GM18526 (cell line): ENCODE measurements at regions not wholly inside any gene's neighbourhood (a gene's known extent, or its start where the extent isn't known, plus 50 kb on each side); places are given as distances from the start of the nearest gene placed in this dataset.

Experiments used
- POLR2A ChIP-seq: IDR thresholded peaks from 3 replicates; pipeline ENCODE4 v1.6.1; 2011; ENCODE audit not compliant: insufficient read length; ENCODE audit errors: extremely low read depth

DNA sequence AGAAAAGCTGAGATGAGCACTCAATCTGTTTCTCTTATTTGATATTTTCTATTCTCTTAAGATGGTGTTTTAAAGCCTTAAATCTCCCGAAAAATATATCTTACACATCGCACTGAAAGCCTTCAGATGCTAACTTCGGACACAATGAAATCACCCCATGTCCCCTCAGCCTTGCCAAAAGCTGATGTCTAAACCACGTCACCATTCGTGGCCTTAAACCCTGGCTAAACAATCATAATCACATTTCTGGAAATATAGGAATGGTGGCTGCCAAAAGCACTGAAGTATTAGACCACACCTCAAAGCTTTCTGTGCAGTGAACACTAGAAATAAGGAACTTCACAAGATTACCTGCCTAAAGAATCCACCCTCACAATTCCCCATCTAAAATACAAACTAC, 402.7 kb downstream of the SOX9 start:
- no peak for TF ChIP-seq POLR2A

DNA sequence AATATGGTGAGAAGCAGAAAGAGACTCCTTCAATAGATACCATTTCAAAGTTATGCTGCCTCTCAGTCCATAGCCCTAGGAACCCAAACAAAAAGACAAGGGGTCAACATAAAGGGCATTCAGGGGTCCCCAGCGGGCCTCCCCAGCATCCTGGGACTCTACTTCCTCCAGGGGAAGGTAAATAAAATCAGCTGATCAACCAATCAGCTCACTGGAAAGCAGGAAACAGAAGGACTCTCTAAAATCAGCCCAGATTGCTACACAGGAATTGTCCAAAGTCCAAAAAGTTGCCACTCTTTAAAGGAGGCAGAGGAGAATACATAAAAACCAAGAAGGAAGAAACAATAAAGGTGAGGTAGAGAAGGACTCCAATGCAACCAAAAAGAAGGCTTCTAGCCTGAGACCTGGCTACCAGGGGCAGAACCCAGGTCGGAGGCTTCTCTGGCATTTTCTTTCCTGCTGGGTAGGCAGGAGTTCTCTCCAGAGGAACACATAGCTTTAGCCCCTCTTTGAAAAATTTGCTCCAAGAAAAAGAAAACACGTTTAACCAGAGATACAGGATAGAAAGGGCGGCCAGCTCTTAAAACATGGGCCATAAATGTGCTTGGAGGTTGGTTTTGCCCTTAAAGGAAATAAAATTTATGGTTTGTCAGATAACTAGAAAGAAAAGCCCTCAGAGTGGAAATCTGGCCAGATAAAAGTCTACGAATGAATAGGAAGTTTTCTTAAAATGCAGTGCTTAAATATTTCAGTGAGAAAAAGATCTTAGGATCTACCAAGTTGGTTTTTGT, 404.6 kb downstream of the SOX9 start:
- TF ChIP-seq POLR2A: no peak

DNA sequence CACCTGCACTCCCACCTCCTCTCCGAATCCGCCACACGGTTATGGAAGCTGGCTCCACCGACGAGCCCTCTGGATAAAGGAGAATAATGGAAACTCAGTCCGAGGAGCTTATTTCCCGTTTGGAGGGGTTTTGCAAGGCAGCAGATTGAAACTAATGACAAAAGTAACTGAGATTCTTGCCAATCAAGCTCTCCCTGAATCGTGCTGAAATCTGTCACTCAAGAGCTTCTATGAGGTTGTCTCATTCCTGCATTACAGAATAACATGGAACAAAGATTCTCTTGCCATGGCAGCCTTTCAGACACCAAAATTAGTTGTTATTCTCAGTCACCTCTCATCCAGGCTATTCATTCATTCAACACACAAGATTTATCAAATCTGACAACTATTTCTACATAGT, 405.9 kb downstream of the SOX9 start:
- TF ChIP-seq POLR2A: no peak

DNA sequence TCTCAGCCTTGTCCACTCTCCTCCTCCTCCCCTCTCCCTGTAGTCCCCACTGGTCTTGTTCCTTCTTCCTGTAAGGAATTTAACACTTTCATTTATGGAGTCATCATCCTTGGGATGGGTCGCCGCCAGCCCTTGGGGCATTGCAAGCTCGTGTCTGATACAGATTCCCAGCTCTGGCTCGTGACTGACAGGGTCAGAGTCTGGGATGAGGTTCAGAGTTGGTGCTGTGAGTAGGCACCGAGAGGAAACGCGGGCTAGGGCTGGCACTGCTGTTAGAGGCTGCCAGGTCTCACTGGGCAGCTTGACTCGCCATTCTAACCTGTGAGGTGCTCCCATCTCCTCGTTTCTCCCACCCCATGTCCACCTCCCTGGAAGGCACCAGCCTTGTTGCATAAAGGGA, 407.0 kb downstream of the SOX9 start:
- no peak for TF ChIP-seq POLR2A

DNA sequence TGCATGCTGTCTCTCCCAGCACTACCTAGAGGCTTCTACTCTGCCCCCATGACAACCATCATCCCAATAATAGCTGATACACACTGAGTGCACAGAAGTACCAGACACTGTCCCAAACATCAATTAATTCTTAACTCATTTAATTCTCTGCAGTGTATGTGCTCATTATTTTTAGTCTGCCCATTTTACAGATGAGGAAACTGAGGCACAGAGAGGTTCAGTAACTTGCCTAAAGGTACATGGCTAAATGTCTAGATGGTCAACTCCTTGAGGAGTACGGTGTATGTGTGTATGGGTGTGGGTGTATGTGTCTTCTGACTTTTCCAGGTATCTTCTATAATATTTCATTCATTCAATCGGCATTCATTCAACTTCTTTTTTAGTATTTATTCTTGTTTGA, 407.9 kb downstream of the SOX9 start:
- no peak for TF ChIP-seq POLR2A

DNA sequence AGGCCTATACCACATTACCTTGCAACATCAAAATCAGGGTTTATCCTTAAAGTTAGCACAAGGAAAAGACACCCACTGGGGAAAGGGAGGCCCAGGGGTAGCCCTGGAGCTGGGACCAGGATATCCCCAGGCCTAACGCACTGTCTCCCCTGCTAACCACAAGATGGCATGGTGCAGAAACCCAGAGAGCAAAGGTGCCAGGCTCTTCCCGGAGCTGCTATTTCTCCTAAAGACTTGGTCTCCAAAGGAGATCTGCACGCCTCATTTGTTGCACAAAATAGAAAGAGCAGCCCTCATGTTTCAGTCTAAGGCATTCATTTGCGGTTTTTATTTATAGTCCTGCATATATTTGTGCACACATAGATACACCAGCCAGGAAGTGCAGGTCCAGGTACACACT, 408.6 kb downstream of the SOX9 start:
- TF ChIP-seq POLR2A: no peak

DNA sequence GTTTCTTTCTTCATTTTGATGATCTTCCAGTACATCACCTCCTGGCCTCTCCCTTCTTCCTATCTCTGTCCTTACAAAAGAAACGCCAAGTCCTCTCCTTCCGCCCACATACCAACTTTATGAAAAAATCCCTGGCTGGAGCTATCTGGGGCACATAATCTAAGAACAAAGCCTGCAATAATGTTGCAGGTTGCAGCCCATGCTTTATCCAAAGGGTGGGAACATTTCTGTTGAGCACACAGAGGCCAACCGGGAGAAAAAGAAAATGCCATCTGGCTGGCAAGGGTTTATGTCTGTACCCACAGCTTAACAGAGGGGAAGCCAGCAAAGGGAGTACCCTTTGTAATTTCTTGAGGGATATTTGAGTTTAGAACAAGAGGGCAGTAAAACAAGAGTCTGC, 409.6 kb downstream of the SOX9 start:
- no peak for TF ChIP-seq POLR2A

DNA sequence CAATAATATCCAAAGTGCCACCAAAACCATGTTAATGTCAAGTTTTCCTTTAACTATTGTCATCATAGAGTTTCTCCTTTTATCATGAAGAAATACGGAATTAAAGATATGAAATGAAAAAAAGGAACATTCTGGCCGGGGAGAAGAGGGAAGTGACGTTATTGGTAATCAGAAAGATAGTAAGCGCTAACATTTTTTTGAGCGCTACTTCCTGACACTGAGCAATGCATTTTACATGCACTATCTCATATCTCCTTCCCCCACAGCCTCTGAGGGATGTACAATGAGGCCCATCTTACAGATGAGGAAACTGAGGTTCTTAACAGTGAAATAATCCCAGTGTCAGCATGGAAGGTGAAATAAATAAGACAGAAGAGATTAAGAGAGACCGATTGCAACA, 410.9 kb downstream of the SOX9 start:
- no peak for TF ChIP-seq POLR2A

DNA sequence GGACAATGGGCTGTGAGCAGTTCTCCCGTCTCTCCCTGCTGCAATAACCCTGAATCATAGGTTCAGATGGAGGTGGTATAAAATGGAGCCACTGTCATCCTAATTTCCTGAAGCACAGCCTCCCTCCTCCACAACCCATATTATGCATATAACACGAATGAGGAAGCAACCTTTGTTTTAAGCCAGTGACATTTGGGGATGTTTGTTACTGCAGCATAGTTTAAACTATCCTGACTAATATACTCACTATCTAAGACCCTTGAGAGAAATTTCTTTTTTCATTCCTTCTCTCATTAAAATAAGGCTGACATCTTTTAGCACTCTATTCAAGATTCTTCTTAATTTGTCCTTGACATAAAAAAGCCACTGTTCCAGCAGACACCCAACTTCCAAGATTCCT, 413.4 kb downstream of the SOX9 start:
- TF ChIP-seq POLR2A: no peak

DNA sequence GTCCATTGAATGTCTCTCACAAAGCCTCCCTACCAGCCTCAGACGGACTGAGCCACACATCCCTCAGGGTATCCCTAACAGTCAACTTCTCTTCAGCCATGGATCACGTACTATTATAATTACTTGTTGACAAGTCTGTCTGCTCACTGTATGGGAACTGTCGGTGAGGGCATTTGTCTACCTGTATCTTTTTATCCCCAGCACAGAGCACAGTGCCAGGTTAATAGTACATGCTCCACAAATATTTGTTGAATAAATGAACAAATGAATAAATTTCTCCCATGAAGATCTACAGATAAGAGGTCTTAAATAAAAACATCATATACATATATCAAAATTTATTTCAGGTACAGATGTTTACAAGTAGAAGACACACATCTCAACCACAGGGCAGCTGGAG, 414.0 kb downstream of the SOX9 start:
- TF ChIP-seq POLR2A: no peak

DNA sequence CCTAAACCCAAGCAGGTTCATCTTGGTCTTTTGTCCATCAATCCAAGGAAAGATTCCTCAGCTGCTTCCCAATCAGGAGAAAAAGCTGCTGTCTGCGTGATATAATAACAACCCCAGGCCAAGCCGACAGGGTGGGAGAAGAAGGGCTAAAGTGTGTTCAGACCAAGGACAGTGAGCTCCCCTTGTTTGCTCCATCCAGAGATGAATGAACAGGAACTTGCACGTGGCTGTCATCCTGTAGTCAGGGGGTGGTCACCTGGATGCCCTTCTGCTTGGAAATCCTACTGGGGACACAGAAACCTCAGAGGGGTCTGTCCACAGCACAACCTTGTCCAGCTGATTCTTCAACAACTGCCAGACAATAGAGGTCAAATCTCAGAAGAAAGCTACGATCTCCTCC, 414.5 kb downstream of the SOX9 start:
- no peak for TF ChIP-seq POLR2A

DNA sequence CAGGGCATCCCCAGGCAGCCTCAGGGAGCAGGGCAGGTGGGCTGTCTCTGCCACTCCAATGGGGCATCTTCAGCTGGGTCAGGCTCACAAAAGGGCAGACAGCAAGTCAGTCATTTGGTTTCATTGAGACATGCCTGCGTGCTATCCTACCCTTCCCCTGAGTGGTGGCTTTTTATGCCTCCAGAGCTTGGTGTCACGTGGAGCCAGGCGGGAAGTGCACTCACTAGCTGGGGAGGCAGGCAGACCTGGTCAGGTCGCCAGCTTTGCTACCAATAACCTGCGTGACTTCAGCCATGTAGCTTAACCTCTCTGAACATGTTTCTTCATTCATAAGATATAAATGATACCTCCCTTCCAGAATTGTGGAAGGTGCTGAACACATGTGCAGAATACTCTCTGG, 415.0 kb downstream of the SOX9 start:
- no peak for TF ChIP-seq POLR2A

DNA sequence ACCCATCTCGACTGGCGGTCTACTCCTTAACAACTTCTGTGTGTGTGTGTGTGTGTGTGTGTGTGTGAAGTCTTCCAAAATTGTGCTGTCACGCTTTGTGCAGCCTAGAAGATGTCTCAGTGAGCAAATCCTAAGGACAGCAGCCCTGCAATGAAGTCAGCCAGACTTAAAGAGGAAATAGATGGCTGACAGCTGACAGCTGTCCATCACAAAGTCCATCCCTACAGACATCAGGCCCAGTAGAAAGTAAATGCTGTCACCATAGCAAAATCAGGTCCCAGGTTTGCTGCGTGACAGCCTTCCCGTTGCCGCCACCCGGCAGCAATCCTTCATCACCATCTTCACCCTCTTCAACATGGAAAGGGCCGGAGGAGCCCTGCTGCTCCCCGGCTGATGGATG, 416.0 kb downstream of the SOX9 start:
- no peak for TF ChIP-seq POLR2A

DNA sequence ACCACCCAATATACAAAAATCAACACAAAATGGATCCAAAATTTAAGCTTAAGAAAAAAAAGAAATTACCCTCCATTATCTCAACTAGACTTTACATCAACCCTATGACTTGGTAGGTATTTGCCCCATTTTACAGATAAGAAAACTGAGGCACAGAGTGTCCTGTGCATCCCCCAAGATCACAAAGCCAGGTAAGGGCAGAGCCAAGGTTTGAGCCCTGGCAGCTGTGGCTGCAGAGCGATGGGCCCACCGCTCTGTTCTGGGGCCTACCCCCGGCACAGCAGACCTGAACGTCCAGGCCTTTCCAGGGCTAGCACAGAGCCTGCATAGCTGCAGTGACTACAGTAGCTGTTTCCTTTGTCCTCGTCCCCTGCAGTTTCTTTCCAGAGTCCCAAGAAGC, 417.6 kb downstream of the SOX9 start:
- TF ChIP-seq POLR2A: no peak

DNA sequence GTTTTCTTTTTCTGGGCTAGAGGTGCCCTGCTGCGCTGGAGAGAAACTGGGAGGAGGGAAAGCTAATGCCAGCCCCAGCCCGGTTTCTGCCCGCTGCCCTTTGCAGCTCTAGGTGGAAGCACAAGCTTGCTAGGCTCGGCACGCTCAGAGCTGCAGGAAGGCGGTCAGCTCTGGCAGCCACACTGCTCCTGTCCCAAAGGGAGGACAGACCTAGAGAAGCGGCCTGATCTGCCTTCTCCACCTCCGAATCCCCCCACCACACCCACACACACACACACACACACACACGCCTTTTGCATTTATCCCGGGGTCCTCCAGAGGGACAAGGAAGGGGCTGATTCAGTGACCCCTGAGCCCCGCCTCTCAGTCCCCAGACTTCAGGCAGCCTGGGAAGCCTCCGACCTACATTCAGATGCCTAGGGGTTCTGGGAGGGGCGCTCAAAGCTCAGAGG, 418.1 kb downstream of the SOX9 start:
- TF ChIP-seq POLR2A: no peak

DNA sequence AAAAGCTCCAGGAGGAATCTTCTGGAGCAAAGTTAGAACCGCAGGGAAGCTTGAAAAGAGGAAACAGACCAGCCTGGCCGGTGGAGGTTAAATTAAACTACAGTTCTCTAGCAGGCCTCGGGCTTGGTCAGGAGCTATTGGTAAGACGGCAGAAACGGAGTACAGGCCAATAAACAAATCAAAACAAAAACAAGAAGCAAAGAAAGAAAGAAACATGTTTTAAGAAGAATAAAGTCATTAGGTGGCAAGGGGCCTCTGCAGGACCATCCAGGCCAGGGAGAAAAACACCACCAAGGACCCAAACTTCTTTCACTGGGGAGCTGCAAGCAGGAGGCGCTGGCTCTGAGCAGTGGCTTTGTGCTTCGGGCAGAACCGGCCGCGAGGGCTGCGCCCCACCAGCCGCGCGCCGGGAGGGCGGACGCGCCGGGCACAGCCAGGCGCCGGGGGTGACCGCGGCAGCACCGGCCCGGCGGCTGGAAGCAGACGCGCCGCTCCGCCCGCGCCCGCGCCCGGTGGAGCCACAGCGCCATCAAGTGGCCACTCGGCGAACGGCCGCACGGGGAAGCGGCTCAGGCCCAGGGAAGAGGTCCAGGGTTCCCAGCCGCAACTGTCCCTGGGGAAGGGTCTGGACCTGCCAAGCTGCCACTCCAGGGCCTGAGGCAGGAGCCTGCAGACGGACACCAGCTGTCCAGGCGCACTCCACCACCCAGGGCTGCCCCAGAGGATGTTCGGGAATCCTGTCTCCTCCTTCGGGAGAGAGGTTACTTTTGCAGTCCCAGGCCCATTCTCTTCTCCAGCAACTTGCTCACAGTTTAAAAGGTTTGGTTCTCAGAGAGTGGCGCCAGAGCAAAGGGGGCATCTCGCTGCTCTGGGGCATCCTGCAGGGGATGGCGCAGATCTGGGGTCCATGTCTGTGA, 419.4 kb downstream of the SOX9 start:
- peak; percentile 12 for TF ChIP-seq POLR2A
